ENCODE measurements at regions not wholly inside any gene's neighbourhood (a gene's known extent, or its start where the extent isn't known, plus 50 kb on each side); places are given as distances from the start of the nearest gene placed in this dataset.

DNA sequence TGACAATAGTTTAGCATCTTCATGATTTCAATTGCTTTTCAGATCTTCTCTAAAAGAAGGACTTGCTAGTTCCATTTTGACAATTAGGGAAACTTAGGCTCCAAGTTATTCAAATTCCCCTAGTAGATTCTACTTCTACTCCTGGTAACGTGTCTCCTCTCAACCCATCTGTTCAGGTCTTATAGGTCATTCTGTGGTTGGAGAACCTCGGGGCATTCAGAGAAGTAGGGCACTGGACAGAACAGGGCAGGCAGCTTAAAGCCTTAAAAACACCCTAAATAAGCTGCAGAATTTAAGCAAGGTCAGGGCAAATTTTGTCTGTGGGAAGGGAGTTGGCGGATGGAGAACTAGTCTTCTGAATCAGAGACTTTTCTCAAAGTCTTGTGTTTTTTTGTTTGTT is 132.4 kb downstream of the TMEM174 start:
- H3K9me1 ChIP-seq (ENCODE audit: control insufficient read depth, extremely low read depth, insufficient read depth, low read length), result no peaks in the 10 kb centered on the region
- dilution Hi-C loops (cut with MboI; ENCODE audit: extremely low pct_ligation_motif_present, low sequenced_read_pairs), result no loop called here
- H3K4me3 ChIP-seq (ENCODE audit: control insufficient read depth in 2 of 3, extremely low read depth in 1 of 3, insufficient read depth in 2 of 3, low read depth in 1 of 3, low read length in 3 of 3), result no peak overlapping the region
- H3K9ac ChIP-seq (ENCODE audit: control insufficient read depth, extremely low read depth, insufficient read depth, low read length), result no peak overlapping the region
- no peaks in the 10 kb centered on the region for H3K9me3 ChIP-seq (ENCODE audit: control insufficient read depth, low read depth, low read length)
- H3K36me3 ChIP-seq (ENCODE audit: control insufficient read depth in 2 of 2, extremely low read depth in 1 of 2, insufficient read depth in 2 of 2, low read length in 2 of 2), result no peaks in the 10 kb centered on the region
- no peak overlapping the region for H3K4me2 ChIP-seq (ENCODE audit: control insufficient read depth, extremely low read depth, insufficient read depth, low read depth, low read length)
- H3K27me3 ChIP-seq (ENCODE audit: control insufficient read depth, extremely low read depth, insufficient read depth, low read length), result peaks cover 37% of the 10 kb centered on the region
- FAIRE-seq (no peak), DNase-seq (ENCODE audit: low read depth, low spot score) (no peak)
- TF ChIP-seq EZH2 (IDR thresholded peaks at IDR 0.05; ENCODE audit: low read length), result no peak
- TF ChIP-seq, protein P1, sequence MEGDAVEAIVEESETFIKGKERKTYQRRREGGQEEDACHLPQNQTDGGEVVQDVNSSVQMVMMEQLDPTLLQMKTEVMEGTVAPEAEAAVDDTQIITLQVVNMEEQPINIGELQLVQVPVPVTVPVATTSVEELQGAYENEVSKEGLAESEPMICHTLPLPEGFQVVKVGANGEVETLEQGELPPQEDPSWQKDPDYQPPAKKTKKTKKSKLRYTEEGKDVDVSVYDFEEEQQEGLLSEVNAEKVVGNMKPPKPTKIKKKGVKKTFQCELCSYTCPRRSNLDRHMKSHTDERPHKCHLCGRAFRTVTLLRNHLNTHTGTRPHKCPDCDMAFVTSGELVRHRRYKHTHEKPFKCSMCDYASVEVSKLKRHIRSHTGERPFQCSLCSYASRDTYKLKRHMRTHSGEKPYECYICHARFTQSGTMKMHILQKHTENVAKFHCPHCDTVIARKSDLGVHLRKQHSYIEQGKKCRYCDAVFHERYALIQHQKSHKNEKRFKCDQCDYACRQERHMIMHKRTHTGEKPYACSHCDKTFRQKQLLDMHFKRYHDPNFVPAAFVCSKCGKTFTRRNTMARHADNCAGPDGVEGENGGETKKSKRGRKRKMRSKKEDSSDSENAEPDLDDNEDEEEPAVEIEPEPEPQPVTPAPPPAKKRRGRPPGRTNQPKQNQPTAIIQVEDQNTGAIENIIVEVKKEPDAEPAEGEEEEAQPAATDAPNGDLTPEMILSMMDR (optimal IDR thresholded peaks at IDR 0.05 in 1 of 3, IDR thresholded peaks at IDR 0.05 in 1 of 3, conservative IDR thresholded peaks at IDR 0.05 in 1 of 3; ENCODE audit: extremely low read depth in 1 of 3, insufficient read depth in 2 of 3, low read length in 3 of 3), result no peak
- no peaks in the 10 kb centered on the region for H4K20me1 ChIP-seq (ENCODE audit: control insufficient read depth, extremely low read depth, insufficient read depth, low read length)
- H3K79me2 ChIP-seq (ENCODE audit: control insufficient read depth, insufficient read depth, low read length), result no peaks in the 10 kb centered on the region
- H3K27ac ChIP-seq (ENCODE audit: control insufficient read depth, insufficient read depth, low read length), result no peak overlapping the region
- H2AFZ ChIP-seq (ENCODE audit: control insufficient read depth, low read length), result no peak overlapping the region
- H3K4me1 ChIP-seq (ENCODE audit: control insufficient read depth, extremely low read depth, insufficient read depth, low read length), result peaks cover under 1% of the 10 kb centered on the region

DNA sequence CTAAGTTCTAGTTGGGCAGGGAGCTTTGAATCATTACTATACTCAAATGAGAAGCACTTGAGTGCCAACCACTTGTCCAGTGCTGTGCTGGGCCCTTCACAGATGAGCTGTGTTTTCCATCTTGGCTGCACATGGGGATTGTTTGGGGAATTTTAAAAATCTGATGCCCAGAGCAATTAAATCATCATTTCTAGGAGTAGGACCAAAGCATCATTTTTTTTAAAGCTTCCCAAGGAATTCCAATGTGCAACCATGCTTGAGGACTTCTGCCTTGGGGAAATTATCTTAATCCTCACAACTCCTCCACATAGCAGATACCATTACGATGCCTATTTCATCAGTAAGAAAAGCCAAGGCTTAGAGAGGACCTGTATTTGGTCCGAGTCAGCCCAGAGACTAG is 131.4 kb downstream of the TMEM174 start:
- Histone ChIP-seq H3K27ac (ENCODE audit: control insufficient read depth, insufficient read depth, low read length) (no peak overlapping the region), H3K79me2 (ENCODE audit: control insufficient read depth, insufficient read depth, low read length) (no peaks in the 10 kb centered on the region), H3K9me3 (ENCODE audit: control insufficient read depth, low read depth, low read length) (no peaks in the 10 kb centered on the region), H3K36me3 (ENCODE audit: control insufficient read depth in 2 of 2, extremely low read depth in 1 of 2, insufficient read depth in 2 of 2, low read length in 2 of 2) (no peaks in the 10 kb centered on the region), H3K4me1 (ENCODE audit: control insufficient read depth, extremely low read depth, insufficient read depth, low read length) (peaks cover 9% of the 10 kb centered on the region), H3K9ac (ENCODE audit: control insufficient read depth, extremely low read depth, insufficient read depth, low read length) (no peak overlapping the region), H4K20me1 (ENCODE audit: control insufficient read depth, extremely low read depth, insufficient read depth, low read length) (no peaks in the 10 kb centered on the region), H3K27me3 (ENCODE audit: control insufficient read depth, extremely low read depth, insufficient read depth, low read length) (peaks cover 47% of the 10 kb centered on the region), H3K4me3 (ENCODE audit: control insufficient read depth in 2 of 3, extremely low read depth in 1 of 3, insufficient read depth in 2 of 3, low read depth in 1 of 3, low read length in 3 of 3) (no peak overlapping the region), H3K4me2 (ENCODE audit: control insufficient read depth, extremely low read depth, insufficient read depth, low read depth, low read length) (no peak overlapping the region), H2AFZ (ENCODE audit: control insufficient read depth, low read length) (no peak overlapping the region), H3K9me1 (ENCODE audit: control insufficient read depth, extremely low read depth, insufficient read depth, low read length) (no peaks in the 10 kb centered on the region)
- no peak for TF ChIP-seq EZH2 (IDR thresholded peaks at IDR 0.05; ENCODE audit: low read length)
- TF ChIP-seq, protein P1 (optimal IDR thresholded peaks at IDR 0.05 in 1 of 3, IDR thresholded peaks at IDR 0.05 in 1 of 3, conservative IDR thresholded peaks at IDR 0.05 in 1 of 3; ENCODE audit: extremely low read depth in 1 of 3, insufficient read depth in 2 of 3, low read length in 3 of 3), result no peak
- dilution Hi-C loops (cut with MboI; ENCODE audit: extremely low pct_ligation_motif_present, low sequenced_read_pairs), result no loop called here
- FAIRE-seq (peak; percentile 43), DNase-seq (ENCODE audit: low read depth, low spot score) (no peak)
